Esophagus squamous epithelium (tissue), 5 donors: ENCODE measurements at regions not wholly inside any gene's neighbourhood (a gene's known extent, or its start where the extent isn't known, plus 50 kb on each side); places are given as distances from the start of the nearest gene placed in this dataset.

Source experiments
- DNase-seq: peaks from one replicate; lab custom pipeline; 2025; lab: John Stamatoyannopoulos, UW
- H3K27ac ChIP-seq, 4 donors: fragments of 200-600 bp; sonication (generic); one replicate each; pipeline ENCODE4 v1.5.1; 2016 to 2019; ENCODE audit warnings: mild to moderate bottlenecking in 1 of 4
- H3K27me3 ChIP-seq, 4 donors: fragments of 200-600 bp; sonication (generic); 1 replicate in 3 of 4; 2 replicates in 1 of 4; pipeline versions ENCODE4 v1.5.1 to v1.6.0; 2017 to 2021; ENCODE audit warnings: antibody characterized with exemption in 1 of 4
- H3K36me3 ChIP-seq, 3 donors: fragments of 200-600 bp; sonication (generic); one replicate each; pipeline ENCODE4 v1.5.1; 2016 to 2019
- H3K4me1 ChIP-seq, 3 donors: fragments of 200-600 bp; sonication (generic); one replicate each; pipeline ENCODE4 v1.5.1; 2017 to 2019
- H3K4me3 ChIP-seq, 4 donors: fragments of 200-600 bp; sonication (generic); 1 replicate in 3 of 4; 2 replicates in 1 of 4; pipeline ENCODE4 v1.5.1; 2016 to 2019; ENCODE audit warnings: mild to moderate bottlenecking in 2 of 4, moderate library complexity in 1 of 4
- H3K9me3 ChIP-seq, 3 donors: fragments of 200-600 bp; sonication (generic); one replicate each; pipeline ENCODE4 v1.5.1; 2016 to 2019
- POLR2A ChIP-seq, 4 donors: fragments of 450-650 bp; IDR thresholded peaks; one replicate each; pipeline ENCODE4 v1.6.1; 2017; ENCODE audit warnings: antibody characterized with exemption in 4 of 4, mild to moderate bottlenecking in 4 of 4, moderate library complexity in 3 of 4
- WGBS, 2 donors: methylation state at CpG; one replicate each; pipeline ENCODE4 v1.1.5; 2018; 5-methylcytosine and 5-hydroxymethylcytosine counted together
- intact Hi-C: fragments of 100-400 bp; cut with DNase I; formaldehyde crosslinking; loops from one replicate; pipeline ENCODE4 v1.15.0; 2022
- TF ChIP-seq, protein P1 (sequence below), 6 experiments: fragments of 450-650 bp in 4 of 6; fragments of 200-600 bp in 2 of 6; sonication (generic) in 2 of 6; IDR thresholded peaks; one replicate each; pipeline ENCODE4 v1.5.1; 2016 to 2019; ENCODE audit warnings: antibody characterized with exemption in 6 of 6, mild to moderate bottlenecking in 4 of 6, moderate library complexity in 4 of 6
- donor health status: DM: yes; HTN: yes; CAD: no.

DNA sequence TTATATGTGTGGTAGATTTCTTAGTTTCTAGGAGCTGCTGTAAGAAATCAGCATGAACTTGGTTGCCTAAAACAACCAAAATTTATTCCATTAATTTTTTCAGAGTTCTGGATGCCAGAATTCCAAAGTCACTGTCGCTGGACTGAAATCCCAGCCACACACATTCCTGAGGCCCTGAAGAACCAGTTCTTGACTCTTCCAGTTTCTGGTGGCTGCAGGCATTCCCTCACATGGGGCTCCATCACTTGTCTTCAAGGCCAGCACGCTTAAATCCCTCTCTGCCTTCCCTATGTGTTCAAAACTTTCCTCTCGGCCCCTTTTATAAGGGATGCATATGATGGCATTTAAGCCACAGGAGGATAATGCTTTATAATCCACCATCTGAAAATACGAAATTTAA lies 1237.5 kb upstream of the CDH9 start:
- DNase-seq = no peak
- intact Hi-C loops = no loop called here
- 44 to 63% methylated on average over 4 of the region's 4 CpGs for WGBS, 2 donors

GRCh38 chr5:28269978-28270377 lies 1231.6 kb upstream of the CDH9 start:
- H3K4me1 ChIP-seq = no peaks in the 10 kb centered on the region
- H3K27ac ChIP-seq = no peak overlapping the region
- no peaks in the 10 kb centered on the region for H3K36me3 ChIP-seq
- 61 to 75% methylated on average over 5 of the region's 5 CpGs for WGBS, 2 donors
- TF ChIP-seq, protein P1, sequence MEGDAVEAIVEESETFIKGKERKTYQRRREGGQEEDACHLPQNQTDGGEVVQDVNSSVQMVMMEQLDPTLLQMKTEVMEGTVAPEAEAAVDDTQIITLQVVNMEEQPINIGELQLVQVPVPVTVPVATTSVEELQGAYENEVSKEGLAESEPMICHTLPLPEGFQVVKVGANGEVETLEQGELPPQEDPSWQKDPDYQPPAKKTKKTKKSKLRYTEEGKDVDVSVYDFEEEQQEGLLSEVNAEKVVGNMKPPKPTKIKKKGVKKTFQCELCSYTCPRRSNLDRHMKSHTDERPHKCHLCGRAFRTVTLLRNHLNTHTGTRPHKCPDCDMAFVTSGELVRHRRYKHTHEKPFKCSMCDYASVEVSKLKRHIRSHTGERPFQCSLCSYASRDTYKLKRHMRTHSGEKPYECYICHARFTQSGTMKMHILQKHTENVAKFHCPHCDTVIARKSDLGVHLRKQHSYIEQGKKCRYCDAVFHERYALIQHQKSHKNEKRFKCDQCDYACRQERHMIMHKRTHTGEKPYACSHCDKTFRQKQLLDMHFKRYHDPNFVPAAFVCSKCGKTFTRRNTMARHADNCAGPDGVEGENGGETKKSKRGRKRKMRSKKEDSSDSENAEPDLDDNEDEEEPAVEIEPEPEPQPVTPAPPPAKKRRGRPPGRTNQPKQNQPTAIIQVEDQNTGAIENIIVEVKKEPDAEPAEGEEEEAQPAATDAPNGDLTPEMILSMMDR (IDR thresholded peaks at IDR 0.05) = no peak
- TF ChIP-seq POLR2A (IDR thresholded peaks at IDR 0.05) = no peak
- H3K9me3 ChIP-seq = no peaks in the 10 kb centered on the region
- intact Hi-C loops = no loop called here
- no peak overlapping the region for H3K4me3 ChIP-seq
- no peak for DNase-seq
- H3K27me3 ChIP-seq = no peaks in the 10 kb centered on the region

More for the DNA sequence above, 1237.5 kb upstream of the CDH9 start:
- TF ChIP-seq, protein P1 (IDR thresholded peaks at IDR 0.05) = no peak
- TF ChIP-seq POLR2A (IDR thresholded peaks at IDR 0.05) = no peak
- Histone ChIP-seq H3K4me1 (no peaks in the 10 kb centered on the region), H3K27ac (no peak overlapping the region), H3K9me3 (no peaks in the 10 kb centered on the region), H3K36me3 (no peaks in the 10 kb centered on the region), H3K4me3 (no peak overlapping the region), H3K27me3 (no peaks in the 10 kb centered on the region)

GRCh38 chr5:28265877-28266276 lies 1227.5 kb upstream of the CDH9 start:
- 74% methylated on average over 2 of the region's 2 CpGs for WGBS, 2 donors
- no peaks in the 10 kb centered on the region for H3K4me1 ChIP-seq
- H3K4me3 ChIP-seq = no peak overlapping the region
- TF ChIP-seq, protein P1 (IDR thresholded peaks at IDR 0.05) = no peak
- TF ChIP-seq POLR2A (IDR thresholded peaks at IDR 0.05) = no peak
- DNase-seq = no peak
- intact Hi-C loops = no loop called here
- no peaks in the 10 kb centered on the region for H3K36me3 ChIP-seq
- no peaks in the 10 kb centered on the region for H3K27me3 ChIP-seq
- H3K9me3 ChIP-seq = no peaks in the 10 kb centered on the region
- H3K27ac ChIP-seq = no peak overlapping the region

DNA sequence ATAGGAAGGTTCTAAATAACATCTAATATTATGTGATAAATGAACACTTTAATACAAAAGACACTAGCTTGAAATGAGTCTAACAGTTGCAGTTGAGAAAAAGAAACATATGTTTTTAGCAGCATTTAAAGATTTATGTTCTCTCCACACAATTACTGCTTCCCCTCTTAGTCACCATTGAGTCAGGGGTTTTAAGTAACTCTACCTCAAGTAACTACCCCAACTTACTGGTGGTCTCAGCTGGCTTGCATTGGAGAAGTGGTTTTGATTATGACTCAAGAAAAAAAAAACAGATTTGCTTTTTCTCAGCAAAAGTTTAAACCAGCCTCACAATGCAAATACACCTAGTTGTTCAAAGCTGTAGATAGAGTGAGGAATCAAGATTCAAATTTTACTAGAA lies 1216.5 kb upstream of the CDH9 start:
- H3K4me1 ChIP-seq = no peaks in the 10 kb centered on the region
- no peak for TF ChIP-seq POLR2A (IDR thresholded peaks at IDR 0.05)
- TF ChIP-seq, protein P1 (IDR thresholded peaks at IDR 0.05) = no peak
- intact Hi-C loops = no loop called here
- no peak overlapping the region for H3K27ac ChIP-seq
- no peaks in the 10 kb centered on the region for H3K36me3 ChIP-seq
- no peak overlapping the region for H3K4me3 ChIP-seq
- H3K27me3 ChIP-seq = no peaks in the 10 kb centered on the region
- no peak for DNase-seq
- H3K9me3 ChIP-seq = no peaks in the 10 kb centered on the region

- Histone ChIP-seq H3K4me1 (no peaks in the 10 kb centered on the region), H3K4me3 (no peak overlapping the region), H3K27me3 (no peaks in the 10 kb centered on the region), H3K9me3 (no peaks in the 10 kb centered on the region), H3K27ac (no peak overlapping the region), H3K36me3 (no peaks in the 10 kb centered on the region)
- intact Hi-C loops = no loop called here
- no peak for TF ChIP-seq POLR2A (IDR thresholded peaks at IDR 0.05)
- TF ChIP-seq, protein P1 (IDR thresholded peaks at IDR 0.05) = no peak
- 69 to 78% methylated on average over 6 of the region's 6 CpGs for WGBS, 2 donors
- no peak for DNase-seq
Observed at GRCh38 chr5:28253431-28253830, 1215.0 kb upstream of the CDH9 start.
